ENCODE measurements at regions not wholly inside any gene's neighbourhood (a gene's known extent, or its start where the extent isn't known, plus 50 kb on each side); places are given as distances from the start of the nearest gene placed in this dataset.
"Not testable (repeated sequence)": the region's sequence is repeated elsewhere in the genome, so short reads cannot be mapped to it uniquely, and the experiment has no call there.

DNA sequence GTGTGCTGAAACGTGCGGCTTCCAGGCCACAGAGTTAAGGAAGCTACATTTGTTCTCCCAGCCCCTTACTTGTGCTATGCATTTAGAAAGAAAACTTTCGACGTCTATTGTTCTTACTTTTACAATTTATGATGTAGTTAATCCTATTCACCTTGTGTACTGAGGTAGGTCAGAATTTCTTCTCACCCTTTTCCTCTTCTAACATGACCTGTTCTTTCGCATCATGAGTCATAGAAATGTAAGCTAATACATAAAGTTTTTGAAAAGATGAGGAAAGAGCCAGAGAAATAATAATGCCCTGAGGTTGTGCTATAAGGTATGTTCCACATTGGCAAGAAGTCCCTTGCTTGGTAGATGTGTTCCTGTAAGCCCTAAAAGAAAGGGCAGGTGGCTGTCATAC is 298.3 kb downstream of the TRIML1 start:
- DNase-seq: no peak

DNA sequence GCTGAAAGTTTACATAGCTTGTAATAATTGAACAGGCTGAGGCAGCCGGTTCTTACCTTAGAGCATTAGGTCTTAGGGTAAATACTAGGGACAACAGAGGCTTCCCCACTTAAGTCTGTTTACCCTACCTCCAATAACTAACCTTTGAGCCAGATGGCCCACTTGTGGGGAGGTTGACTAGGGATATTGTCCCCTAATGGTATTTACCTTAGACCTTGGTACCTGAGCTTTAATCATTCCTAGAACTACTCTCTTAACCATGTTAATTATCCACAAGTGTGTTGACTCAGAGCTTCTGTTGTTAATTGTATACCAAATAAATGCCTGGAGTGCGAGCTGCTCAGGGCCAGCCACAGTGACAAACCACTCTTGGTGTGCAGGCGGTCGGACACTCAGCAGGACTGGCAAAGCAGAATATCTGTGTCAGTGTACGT is 299.2 kb downstream of the TRIML1 start:
- DNase-seq: not testable (repeated sequence)

DNA sequence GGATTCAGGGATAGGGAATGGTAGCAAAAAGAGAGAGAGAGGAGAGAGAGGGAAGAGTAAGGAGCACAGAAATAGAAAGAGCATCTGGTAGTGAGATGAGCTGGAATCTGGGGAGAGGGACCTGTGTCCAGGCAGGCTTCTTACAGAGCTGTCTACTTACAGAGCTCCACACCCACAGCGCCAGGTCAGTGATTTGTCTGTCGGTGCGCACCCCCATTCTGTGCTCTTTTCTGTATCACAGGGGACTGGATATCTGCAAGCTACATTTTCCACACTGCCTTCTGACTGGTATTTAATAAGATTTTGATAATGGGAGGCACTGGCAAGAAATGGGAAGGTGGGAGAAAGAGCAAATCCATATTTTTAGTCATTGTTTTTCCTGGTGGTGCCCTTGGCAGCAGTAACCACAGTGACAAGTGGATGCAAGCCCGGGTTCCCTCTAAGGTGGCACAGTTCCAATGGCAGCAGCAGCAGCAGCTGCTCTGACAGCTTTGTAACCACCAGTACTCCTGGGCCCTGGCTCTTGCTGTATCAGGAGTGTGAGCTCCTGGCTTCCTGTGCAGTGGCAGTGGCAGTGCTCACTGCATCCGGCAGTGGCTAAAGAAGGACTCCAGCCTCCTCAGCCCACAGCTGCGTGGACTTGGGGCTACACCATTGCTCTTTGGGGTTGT is 300.5 kb downstream of the TRIML1 start:
- peak; percentile 24 to 25 for DNase-seq

DNA sequence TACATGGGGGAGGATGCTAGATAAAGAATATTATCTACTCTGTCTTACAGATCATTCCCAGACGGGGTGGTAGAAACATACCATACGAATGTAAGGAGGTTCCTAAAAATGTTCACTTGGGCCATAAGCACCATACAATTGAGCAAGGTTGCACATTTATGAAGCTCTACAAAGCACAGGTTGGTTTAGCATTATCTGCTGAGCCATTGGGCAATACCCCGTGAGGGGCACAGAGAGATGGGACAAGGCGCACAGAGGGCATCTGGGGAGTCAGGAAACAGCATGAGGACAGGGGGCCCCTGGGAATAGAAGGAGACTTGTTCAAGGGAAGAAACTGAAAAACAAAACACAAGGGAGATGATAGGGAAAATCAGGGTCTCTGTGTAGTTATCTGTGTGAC is 305.3 kb downstream of the TRIML1 start:
- no peak for DNase-seq

DNA sequence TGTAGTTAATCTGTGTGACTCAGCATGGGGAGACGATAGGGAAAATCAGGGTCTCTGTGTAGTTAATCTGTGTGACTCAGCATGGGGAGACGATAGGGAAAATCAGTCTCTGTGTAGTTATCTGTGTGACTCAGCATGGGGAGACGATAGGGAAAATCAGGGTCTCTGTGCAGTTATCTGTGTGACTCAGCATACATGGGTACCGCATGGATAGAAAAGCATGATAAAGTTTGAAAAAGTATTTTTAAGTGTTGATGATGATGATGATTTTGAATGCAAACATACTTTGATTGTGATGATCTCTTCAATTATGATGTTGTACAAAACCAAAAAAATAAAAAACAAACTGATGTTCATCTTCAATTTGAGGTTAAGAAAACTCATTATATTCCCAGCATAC is 309.8 kb downstream of the TRIML1 start:
- DNase-seq: not testable (repeated sequence)

DNA sequence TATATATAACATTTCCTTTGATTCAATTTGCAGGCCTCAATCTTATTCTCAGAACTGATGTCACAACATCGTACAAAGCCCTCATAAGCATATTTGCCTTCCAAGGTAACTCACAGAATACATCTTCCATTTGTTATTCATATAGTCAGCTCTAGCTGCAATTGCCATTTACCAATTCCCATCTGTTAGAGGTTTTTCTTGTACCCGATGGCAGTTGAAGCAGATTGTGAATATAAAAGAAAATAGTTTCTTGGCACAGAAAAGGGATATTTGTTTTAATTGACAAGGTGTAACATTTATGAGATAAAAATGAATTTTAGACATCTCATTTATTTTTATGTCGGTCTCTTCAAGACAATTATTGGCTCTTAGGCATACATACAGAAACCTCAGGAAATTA is 311.3 kb downstream of the TRIML1 start:
- no peak for DNase-seq

DNA sequence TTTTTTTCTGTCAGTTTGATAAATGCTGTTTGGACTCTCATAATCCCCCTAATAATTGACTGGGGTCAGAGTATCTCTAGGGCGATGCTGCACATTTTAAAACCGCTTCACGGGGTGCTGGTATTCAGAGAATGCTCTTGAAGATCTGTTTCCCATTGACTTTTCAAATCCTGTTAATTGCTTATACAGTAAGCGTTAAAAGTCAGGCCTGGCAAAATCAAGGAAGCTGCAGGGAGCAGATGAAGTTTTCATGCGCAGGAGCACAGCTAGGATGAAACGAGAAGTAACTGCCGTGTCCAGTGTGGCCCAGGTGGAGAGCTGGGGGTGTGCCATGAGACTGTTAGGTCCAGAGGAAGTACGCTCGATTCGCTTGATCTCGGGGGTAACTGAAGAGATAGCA is 312.9 kb downstream of the TRIML1 start:
- DNase-seq: no peak

DNA sequence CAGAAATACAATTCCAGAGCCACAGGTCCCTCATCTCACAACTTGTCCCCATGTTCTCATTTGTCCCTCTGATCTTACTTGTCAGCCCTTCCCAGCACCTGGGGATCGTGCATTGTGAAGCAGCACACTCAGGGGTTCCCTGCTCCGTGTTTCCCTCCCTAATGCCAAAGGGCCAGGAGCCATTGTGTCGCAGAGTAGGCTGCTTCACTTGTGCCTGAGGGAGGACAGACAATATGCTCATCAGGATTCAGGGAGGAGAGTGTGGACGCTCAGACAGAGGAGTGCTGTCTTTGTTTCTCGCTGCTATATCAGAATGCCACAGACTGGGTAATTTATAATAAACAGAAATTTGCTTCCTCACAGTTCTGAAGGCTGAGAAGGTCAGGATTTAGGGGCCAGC is 315.3 kb downstream of the TRIML1 start:
- no peak for DNase-seq

DNA sequence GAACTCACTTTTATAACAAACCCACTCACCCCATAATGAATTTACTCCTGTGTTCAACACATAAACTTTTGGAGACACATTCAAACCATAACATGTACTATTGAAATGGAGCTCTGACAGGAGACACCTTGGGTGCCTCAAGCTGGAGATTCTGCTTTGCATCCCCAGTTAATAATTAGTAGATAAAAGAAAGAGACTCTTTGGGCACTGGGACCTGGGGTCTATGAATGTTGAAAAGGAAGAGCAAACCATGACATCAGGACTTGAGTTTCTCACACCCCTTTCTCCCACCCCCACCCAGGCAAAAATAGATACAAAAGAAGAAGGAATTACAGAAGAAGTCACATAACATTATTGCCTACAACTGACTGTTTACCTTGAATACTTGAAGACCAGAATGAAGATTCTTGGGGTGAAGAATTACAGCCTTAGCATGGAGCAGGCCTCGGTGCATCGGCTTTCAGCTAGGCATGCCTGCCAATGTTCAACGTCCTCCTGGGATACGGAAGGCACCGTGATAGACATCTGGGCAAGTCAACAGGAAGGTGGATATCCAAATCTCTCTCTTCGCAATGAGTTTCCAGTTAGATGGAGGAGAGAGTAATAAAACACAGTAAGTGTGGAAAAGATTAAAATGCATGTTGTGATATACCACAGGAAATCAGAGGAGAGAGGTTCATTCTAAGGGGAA is 316.0 kb downstream of the TRIML1 start:
- DNase-seq: no peak

DNA sequence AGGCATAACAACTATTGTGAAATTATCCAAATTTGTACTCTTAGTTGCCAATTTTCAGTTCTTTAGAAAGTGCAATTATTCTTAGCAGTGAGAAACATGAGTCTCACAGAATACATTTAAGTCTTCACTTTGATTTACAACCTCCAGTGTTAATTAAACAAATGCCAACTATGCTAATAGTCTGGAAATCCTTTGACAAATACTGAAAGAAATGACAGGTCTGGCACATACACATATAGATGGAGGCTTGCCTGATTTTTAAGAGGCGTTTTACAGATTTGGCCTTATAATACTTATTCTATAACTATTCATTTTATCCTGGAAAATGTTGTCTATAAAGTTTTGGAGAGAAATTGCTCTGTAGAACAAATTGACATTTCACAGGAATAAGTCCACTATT is 320.1 kb downstream of the TRIML1 start:
- DNase-seq: no peak

DNA sequence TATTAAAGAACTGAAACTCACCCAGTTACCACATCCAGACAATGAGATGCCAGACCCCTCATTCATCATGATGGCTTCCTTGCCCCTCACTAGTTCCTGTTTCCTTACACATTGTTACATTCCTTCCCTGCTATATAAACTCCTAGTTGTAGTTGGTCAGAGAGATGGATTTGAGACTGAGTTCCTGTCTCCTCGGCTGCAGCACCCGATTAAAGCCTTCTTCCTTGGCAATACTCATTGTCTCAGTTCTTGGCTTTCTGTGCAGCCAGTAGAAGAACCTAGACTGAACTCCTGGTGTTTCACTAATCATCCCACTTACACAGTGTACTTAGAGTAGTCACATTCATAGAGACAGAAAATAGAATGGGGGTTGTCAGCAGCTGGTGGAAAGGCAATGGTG is 324.7 kb downstream of the TRIML1 start:
- DNase-seq: no peak

DNA sequence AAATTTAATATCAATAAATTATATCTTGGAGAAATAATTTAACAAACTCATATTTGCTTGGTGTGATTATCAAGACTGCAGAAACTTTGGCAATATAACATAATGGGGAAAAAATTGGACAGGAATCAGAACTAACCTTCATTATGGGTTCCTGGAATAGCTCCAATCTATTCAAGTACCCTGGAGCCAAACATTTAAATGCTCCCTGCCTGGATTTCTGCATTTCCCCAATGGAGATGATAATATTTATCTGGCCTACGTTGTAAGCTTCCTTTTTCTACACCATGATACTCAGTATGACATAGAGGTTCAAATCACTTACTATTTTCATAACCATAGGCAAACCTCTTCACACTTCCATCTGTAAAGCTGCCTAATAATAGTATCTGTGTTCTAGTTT is 326.8 kb downstream of the TRIML1 start:
- peak in 1 of 2 donors; percentile 2 for DNase-seq

DNA sequence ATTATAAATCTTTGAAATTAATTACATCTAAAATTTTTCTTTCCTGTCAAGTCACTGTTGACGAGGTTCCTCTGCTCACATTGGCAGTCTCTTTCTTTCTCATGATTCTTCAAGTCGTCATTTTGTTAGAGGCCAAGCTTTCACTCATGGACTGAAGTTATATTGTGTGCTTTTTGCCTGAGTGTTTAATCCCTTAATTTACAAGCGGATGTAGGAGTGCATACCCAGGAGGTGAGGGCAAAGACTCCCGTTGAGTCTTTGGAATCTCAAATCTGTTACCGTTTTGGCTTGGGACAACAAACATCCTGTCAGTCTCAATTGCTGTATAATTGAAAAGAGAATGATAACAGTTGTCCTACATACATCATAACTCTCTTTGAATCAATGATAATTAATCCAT is 345.0 kb downstream of the TRIML1 start:
- no peak for DNase-seq

DNA sequence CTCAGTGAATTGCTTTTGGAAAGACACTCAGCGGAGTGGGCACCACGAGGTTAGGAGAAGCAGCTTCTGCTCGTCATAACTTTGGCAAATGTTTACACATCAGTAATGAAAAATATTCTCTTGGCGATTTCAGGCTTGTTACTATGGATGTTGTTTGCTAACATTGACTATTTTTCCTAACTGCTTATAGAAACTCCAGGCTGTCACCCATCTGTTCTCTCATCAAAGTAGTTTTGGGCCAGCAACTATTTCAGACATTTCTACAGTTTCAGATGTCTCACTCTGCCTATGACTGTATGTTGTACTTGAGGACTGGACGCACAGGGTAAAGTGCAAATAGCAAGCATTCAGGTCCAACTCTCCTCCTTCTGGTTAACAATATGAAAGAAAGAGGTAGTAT is 346.7 kb downstream of the TRIML1 start:
- DNase-seq: no peak

DNA sequence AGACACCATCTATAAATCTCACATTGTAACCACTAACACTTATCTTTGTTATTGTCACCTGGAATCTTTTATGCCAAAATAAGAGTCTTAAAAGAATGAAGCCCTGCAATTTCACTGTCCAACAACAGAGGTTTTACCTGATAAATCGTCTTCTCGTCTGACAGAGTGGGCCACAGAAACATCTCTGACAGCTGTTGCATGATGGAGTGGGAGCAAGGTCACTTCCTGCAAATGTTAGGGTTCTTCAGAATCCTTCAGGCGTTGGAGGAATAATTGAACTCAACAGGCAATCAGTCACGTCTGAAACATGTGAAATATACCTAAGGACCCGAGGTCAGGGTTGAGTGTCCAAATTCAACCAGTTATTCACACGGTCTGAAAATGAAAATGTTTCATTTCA is 353.6 kb downstream of the TRIML1 start:
- no peak for DNase-seq

DNA sequence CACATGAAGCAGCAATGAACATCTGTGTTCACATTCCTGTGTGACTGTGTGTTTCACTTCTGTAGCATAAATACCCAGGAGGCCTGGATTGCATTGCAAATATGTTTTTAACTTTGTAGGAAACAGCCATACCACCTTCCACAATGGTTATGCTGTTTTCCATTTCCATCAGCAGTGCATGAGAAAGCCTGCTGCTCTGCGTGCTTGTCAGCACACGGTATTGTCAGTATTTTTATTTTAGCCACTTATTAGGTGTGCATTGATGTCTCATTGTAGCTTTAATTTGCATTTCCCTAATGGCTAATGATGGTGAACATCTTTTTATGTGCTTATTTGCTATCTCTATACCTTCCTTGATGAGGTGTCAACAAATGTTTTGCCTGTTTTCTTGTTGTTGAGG is 355.9 kb downstream of the TRIML1 start:
- DNase-seq: no peak

DNA sequence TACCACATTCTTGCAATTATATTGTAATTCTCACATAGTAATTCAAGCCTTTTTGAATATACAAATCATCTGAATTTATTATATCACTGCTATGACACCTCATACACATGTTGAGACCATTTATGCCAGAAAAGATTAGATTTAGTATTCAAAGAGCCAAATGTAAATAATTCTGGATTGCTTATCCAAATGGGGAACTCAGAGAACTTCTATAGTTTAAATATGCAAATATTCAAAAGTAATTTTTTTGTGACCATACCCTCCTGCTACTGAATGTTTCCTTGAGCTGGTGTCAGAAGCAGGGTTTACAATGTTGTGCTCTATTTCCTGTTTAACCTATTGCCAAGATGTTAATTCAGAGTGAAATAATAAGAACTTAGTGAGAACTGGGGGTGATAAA is 372.2 kb downstream of the TRIML1 start:
- peak; percentile 15 for DNase-seq

DNA sequence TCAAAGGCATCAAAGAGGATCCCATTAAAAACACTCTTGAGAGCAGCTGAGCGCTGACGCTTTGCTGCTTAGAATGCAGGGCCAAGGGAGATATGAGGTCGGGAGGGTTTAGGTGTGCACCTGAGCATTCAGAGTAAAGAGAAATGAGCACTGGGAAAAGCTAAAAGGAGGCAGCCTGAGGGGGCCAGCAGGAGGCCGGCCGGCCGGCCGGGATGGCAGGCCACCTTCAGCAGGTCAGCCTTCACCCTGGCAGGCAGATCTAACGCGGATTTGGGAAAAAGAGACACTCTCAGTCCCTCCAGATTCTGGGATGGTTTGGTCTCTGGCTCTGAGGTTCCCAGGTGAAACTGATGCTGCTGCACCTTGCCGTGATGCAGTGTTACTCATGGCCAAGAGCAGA is 393.5 kb downstream of the TRIML1 start:
- DNase-seq: no peak

DNA sequence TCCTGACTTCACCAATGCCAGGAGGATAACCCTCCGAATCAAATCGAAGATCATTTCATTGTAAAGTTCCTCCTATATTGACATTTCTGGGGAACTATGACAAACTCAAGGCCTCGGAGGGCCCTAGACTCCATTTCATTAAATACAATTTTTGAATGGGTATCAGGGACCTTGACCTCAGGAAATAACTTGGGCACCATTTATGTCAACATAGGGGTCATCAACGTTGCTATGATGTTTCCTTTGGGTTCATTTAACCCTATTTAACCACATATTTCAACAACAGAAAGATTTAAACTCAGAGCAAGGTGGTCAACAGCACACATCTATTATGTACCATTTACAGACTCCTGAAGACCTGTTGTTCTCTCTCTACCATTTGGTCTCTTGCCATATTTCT is 395.1 kb downstream of the TRIML1 start:
- DNase-seq: no peak

DNA sequence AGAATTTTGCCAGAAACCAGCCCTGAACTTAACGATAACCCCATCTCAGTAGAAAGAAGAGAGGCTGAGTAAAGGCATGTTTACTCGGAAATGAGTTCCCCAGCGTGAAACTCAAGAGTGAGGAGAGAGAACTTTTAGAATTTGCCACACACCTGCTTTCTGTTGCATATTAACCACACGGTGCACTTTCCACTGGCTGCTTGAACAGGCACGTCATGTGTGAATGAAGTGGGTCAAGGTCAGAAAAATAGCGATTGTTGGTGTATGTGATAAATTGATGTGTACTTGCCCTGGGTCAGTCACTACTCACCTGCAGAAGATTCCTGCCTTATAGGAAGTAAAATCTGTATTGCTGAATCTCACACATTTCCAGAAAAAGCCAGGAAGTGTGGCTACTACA is 395.7 kb downstream of the TRIML1 start:
- no peak for DNase-seq

DNA sequence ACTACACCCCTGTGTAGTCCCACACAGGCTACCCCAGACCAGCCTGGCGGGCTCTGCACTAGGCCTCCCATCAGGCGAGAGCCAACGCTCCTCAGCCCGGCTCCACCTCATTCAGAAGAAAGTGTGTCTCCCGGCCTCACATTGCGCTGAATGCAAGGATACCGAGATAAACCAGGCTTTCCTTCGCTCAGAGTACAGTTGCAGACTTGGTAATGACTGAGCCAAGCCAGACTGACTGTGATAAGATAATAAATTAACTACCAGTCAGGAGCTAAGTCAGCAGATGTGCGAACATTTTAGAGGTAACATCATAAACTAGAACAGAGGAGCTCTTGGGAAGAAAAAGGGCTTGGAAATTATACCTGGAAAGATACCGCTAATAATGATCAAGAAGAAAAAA is 397.6 kb downstream of the TRIML1 start:
- no peak for DNase-seq

DNA sequence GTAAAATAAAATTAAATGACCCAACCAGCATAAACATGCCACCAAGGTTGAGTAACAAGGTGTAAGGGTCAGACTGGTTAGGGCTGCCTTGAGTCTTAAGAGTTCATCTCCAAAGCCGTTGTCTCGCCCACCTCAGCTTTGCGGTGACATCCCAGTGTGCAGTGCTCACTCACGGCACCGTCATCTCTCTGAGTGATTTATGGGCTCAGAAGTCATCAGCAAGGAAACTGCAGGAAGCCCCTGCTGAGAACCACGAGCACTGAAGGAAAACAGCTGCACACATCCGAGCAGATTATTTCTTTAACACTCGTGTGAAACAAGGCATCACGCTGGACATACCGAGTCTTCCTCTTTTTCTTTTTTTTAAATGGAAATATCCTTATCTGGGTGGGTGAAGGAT is 411.1 kb downstream of the TRIML1 start:
- DNase-seq: no peak

DNA sequence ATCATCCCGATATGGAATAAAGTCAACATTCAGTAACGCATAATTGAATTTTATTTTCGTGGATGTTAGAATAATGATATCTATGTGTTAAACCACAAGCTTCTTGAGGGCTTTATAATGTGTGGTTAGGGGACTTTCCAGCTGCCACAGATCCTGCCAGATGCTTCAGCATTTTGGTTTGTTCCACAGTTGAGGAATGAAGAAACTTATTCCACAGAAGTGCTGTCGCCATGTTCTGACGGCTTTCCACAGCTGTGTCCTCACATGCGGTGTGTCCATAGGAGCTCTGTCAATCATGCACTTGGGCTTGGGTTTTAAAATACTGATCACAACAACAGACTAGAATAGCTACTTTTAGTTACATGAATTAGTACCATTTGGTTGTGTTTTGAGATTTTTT is 411.9 kb downstream of the TRIML1 start:
- no peak for DNase-seq

DNA sequence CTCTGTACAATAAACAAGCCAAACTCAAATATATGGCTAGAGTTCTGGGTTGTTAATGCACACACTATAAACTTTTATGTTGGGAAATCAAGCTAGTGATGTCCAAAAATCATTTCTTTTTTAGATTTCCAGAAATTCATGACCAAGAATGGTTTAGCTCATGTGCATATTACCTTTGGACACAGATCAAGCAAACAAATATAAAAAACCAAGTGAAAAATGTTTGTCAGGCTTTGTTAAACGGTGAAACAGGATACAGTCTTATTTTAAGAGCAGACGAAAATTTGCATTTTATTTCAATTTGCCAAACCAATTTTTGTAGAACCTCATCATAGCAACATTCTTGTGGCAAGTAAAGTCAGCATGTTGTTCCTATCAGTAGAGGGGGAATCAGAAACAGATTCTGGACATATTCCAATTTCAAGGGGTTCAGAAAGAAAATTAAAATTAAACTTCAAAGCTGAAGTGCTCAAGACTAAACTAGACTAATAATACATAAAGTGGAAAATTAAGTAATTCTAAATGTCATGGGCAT is 413.6 kb downstream of the TRIML1 start:
- no peak for DNase-seq

All from right lung (tissue), 2 donors.